A204.1 (cell line): ENCODE measurements at regions not wholly inside any gene's neighbourhood (a gene's known extent, or its start where the extent isn't known, plus 50 kb on each side); places are given as distances from the start of the nearest gene placed in this dataset.
"Not testable (repeated sequence)": the region's sequence is repeated elsewhere in the genome, so short reads cannot be mapped to it uniquely, and the experiment has no call there.

ENCODE experiments used
- FAIRE-seq: peaks from 2 replicates; lab custom pipeline; 2012; peaks lifted over from hg19 to GRCh38; lab: Jason Lieb, UNC

- FAIRE-seq: no peak
These were observed 113.3 kb upstream of the SHISA3 start for GRCh38 chr4:42284030-42284429.

GRCh38 chr4:42288876-42289275 is 108.4 kb upstream of the SHISA3 start:
- FAIRE-seq: not testable (repeated sequence)

GRCh38 chr4:42292192-42292591 is 105.1 kb upstream of the SHISA3 start:
- FAIRE-seq: not testable (repeated sequence)

GRCh38 chr4:42293967-42294813 is 103.1 kb upstream of the SHISA3 start:
- FAIRE-seq: no peak

DNA sequence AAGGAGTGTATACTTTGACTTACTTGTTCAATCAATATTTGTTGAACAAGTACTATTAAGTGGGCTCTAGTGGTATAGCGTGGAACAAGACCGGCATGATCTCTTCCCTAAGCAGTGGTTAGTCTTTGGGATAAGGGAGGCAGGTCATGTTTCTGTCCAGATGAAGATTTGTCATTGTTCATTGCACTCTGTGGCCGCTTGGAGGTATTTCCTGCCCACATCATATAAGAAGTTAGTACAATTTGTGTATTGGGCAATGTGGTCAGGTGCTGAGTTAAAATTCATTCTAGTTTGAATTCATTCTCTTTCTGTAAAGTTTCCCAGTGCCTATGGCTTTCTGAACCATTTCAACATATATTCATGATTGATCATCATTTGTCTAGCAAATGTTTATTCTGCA is 101.1 kb upstream of the SHISA3 start:
- FAIRE-seq: no peak

GRCh38 chr4:42302348-42302747 is 94.9 kb upstream of the SHISA3 start:
- FAIRE-seq: no peak

- no peak for FAIRE-seq
These were observed 90.8 kb upstream of the SHISA3 start for GRCh38 chr4:42306221-42307109.

DNA sequence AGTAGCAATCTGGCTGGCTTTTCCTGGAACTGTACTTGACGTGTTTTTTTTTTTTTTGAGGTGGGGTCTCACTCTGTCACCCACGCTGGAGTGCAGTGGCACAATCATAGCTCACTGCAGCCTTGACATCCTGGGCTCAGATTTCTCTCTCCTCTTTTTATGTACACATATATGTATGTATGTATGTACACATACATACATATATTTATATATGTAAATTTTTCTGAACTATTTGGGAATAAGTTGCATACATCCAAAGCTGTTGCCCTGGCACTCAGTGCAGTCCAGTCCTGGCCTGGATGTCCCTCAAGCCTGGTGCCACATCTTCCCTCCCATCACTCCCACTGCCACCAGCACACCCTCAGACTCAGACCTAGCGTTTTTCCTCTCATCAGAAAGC is 89.0 kb upstream of the SHISA3 start:
- FAIRE-seq: no peak

- no peak for FAIRE-seq
These were observed 87.7 kb upstream of the SHISA3 start for GRCh38 chr4:42309361-42310260.

GRCh38 chr4:42310358-42310757 is 86.9 kb upstream of the SHISA3 start:
- FAIRE-seq: no peak

DNA sequence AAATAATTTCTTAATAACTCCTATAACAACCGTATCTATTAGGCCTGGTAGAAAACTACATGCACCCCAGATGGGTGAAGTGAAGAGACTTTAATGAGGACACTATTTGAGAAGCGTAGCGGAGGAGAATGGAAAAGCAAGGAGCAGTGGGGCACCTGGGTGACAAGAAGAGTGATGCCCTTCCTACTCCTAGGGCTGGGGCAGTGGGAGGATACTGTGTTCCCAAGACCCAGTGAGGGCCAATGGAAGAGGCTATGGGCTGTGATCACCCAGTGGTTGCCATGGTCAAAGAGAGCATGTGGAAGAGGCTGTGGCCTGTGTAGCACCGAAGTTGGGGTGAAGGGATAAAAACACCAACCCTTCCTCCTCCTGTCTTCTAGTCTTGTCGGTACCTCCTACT is 86.5 kb upstream of the SHISA3 start:
- no peak for FAIRE-seq

- no peak for FAIRE-seq
These were observed 85.7 kb upstream of the SHISA3 start for GRCh38 chr4:42311591-42311990.

- not testable (repeated sequence) for FAIRE-seq
These were observed 83.9 kb upstream of the SHISA3 start for GRCh38 chr4:42313420-42313819.

DNA sequence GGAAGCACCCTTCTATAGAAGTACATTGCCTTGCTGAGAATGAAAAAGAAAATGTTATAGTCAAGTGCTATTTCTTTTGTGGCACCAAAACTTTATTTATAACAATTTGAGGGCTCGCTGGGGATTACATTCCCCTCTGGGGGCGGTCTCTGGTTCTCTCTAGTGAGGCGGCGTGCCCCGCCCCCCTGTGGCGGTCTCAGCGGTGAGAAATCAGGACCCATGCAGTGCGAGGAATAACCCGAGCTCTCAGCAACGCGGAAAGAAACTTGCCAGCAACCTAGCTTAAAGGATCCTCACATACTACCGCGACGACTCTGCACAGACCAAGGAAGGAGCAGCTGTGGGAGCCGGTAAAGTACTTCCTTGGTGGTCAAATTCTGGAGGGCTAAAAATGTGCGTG is 83.4 kb upstream of the SHISA3 start:
- FAIRE-seq: no peak

GRCh38 chr4:42315231-42315630 is 82.1 kb upstream of the SHISA3 start:
- FAIRE-seq: no peak

GRCh38 chr4:42320822-42321388 is 76.4 kb upstream of the SHISA3 start:
- no peak for FAIRE-seq

- FAIRE-seq: no peak
These were observed 71.2 kb upstream of the SHISA3 start for GRCh38 chr4:42326040-42326439.

- FAIRE-seq: no peak
These were observed 70.8 kb upstream of the SHISA3 start for GRCh38 chr4:42326524-42326923.

DNA sequence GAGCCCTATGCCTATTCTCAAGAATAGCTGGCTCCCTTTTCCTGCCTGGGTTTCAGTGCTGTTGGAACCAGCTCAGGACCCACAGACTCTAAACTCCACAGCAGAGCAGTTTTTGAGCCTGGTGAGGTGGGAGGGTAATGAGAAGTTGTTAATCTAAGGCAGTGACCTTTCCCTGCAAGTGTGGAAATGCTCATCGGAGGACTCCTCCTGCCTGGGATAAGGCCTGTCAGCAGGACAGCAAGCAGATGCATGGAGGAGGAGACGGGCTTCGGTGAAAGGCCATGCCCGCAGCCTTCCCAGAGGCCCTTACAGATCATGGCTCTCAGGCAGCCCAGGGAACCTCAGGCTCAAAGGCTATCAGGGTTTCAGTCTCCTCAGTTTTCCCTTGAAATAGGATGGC is 70.0 kb upstream of the SHISA3 start:
- no peak for FAIRE-seq

- FAIRE-seq: no peak
These were observed 68.3 kb upstream of the SHISA3 start for GRCh38 chr4:42328978-42329377.

DNA sequence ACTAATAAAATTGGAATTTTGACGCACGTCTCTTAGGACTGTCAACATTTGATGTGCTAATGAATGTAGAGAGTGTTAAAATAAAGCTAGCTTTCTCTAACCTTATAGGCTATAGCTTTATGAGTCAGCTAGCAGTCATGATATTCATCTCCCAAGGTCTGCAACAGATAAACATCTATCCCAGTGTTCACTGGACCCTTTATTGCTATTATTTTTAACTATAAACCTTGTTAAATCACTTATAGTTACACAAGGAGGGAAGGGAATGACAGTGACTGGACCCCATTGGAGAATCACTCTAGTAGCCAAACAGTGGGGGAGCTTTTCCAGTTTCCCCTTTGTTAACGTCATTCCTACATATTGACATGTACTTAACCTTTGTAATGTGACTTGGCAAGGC is 67.9 kb upstream of the SHISA3 start:
- FAIRE-seq: no peak

GRCh38 chr4:42330002-42330592 is 67.2 kb upstream of the SHISA3 start:
- FAIRE-seq: no peak
